ENCODE measurements at regions not wholly inside any gene's neighbourhood (a gene's known extent, or its start where the extent isn't known, plus 50 kb on each side); places are given as distances from the start of the nearest gene placed in this dataset.

GRCh38 chr4:156312261-156312847, 358.7 kb upstream of the CTSO start:
- TF ChIP-seq, protein P1, sequence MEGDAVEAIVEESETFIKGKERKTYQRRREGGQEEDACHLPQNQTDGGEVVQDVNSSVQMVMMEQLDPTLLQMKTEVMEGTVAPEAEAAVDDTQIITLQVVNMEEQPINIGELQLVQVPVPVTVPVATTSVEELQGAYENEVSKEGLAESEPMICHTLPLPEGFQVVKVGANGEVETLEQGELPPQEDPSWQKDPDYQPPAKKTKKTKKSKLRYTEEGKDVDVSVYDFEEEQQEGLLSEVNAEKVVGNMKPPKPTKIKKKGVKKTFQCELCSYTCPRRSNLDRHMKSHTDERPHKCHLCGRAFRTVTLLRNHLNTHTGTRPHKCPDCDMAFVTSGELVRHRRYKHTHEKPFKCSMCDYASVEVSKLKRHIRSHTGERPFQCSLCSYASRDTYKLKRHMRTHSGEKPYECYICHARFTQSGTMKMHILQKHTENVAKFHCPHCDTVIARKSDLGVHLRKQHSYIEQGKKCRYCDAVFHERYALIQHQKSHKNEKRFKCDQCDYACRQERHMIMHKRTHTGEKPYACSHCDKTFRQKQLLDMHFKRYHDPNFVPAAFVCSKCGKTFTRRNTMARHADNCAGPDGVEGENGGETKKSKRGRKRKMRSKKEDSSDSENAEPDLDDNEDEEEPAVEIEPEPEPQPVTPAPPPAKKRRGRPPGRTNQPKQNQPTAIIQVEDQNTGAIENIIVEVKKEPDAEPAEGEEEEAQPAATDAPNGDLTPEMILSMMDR (IDR thresholded peaks at IDR 0.05): no peak
- no peaks in the 10 kb centered on the region for H3K4me1 ChIP-seq
- H3K9me3 ChIP-seq: no peaks in the 10 kb centered on the region
- no peak overlapping the region for H3K27ac ChIP-seq
- no peak for DNase-seq
- intact Hi-C loops (cut with DNase I): no loop called here
- no peaks in the 10 kb centered on the region for H3K36me3 ChIP-seq
- no peak overlapping the region for H3K4me3 ChIP-seq
- no peaks in the 10 kb centered on the region for H3K27me3 ChIP-seq (ENCODE audit: low read depth)
- ATAC-seq: no peak

DNA sequence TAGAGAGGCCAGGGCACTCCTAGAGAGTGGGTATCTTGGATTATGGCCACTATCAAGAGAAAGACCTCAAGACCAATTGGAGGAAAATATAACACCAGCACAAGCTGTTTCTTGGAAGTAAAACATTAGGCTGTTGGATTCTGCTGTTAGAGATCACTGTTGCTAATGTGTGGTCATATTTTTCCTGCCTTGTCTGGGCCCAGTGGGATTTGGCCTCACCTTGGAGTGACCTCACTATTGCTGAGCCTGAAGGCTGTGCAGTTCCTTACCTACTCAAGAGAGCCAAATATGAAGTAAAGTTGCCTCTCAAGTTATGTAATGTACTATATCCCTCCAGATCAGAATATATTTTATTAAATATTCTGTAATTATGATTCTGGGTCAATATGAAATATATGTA, 355.4 kb upstream of the CTSO start:
- intact Hi-C loops (cut with DNase I): no loop called here
- ATAC-seq (no peak), DNase-seq (no peak)
- H3K4me1 ChIP-seq: no peaks in the 10 kb centered on the region
- H3K9me3 ChIP-seq: no peaks in the 10 kb centered on the region
- H3K36me3 ChIP-seq: no peaks in the 10 kb centered on the region
- H3K27me3 ChIP-seq (ENCODE audit: low read depth): no peaks in the 10 kb centered on the region
- no peak overlapping the region for H3K4me3 ChIP-seq
- TF ChIP-seq, protein P1 (IDR thresholded peaks at IDR 0.05): no peak
- H3K27ac ChIP-seq: no peak overlapping the region

GRCh38 chr4:156303708-156304107, 350.0 kb upstream of the CTSO start:
- TF ChIP-seq, protein P1 (IDR thresholded peaks at IDR 0.05): no peak
- H3K27me3 ChIP-seq (ENCODE audit: low read depth): no peaks in the 10 kb centered on the region
- ATAC-seq: no peak
- DNase-seq: no peak
- intact Hi-C loops (cut with DNase I): no loop called here
- H3K9me3 ChIP-seq: no peaks in the 10 kb centered on the region
- H3K36me3 ChIP-seq: no peaks in the 10 kb centered on the region
- no peaks in the 10 kb centered on the region for H3K4me1 ChIP-seq
- no peak overlapping the region for H3K27ac ChIP-seq
- no peak overlapping the region for H3K4me3 ChIP-seq

GRCh38 chr4:156298230-156298629, 344.6 kb upstream of the CTSO start:
- Histone ChIP-seq H3K9me3 (no peaks in the 10 kb centered on the region), H3K4me1 (no peaks in the 10 kb centered on the region), H3K4me3 (no peak overlapping the region), H3K27me3 (ENCODE audit: low read depth) (no peaks in the 10 kb centered on the region), H3K27ac (no peak overlapping the region), H3K36me3 (no peaks in the 10 kb centered on the region)
- DNase-seq (no peak), ATAC-seq (no peak)
- intact Hi-C loops (cut with DNase I): no loop called here
- TF ChIP-seq, protein P1 (IDR thresholded peaks at IDR 0.05): no peak

DNA sequence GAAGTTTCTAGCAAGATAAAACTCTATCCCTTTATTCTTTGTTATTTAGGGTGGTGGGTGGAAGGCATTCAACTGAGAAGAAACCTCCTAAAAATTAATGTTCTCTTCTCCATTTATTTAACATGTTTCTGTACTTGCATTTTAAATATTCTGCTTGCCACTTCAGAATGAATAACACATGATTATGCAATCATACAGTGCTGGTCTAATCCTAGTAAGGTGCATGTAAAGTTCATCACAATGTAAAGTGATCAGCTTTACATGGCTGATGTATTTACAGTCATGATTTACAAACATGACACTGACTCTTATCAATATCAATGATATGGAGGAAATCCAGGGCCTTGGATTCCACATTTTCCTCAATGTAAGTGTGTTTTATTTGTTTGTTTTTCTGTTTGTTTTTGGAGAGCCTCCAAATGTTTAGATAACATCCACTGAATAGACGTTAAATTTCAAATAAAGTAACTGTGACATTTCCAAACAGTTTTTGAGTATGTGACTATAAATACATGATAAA, 342.1 kb upstream of the CTSO start:
- ATAC-seq: no peak
- no peak for DNase-seq

More for the DNA sequence above, 342.1 kb upstream of the CTSO start:
- intact Hi-C loops (cut with DNase I): no loop called here
- TF ChIP-seq, protein P1 (IDR thresholded peaks at IDR 0.05): no peak
- H3K9me3 ChIP-seq: no peaks in the 10 kb centered on the region
- H3K27ac ChIP-seq: no peak overlapping the region
- H3K36me3 ChIP-seq: no peaks in the 10 kb centered on the region
- H3K4me1 ChIP-seq: no peaks in the 10 kb centered on the region
- H3K27me3 ChIP-seq (ENCODE audit: low read depth): no peaks in the 10 kb centered on the region
- H3K4me3 ChIP-seq: no peak overlapping the region
